ENCODE measurements at regions not wholly inside any gene's neighbourhood (a gene's known extent, or its start where the extent isn't known, plus 50 kb on each side); places are given as distances from the start of the nearest gene placed in this dataset.

DNA sequence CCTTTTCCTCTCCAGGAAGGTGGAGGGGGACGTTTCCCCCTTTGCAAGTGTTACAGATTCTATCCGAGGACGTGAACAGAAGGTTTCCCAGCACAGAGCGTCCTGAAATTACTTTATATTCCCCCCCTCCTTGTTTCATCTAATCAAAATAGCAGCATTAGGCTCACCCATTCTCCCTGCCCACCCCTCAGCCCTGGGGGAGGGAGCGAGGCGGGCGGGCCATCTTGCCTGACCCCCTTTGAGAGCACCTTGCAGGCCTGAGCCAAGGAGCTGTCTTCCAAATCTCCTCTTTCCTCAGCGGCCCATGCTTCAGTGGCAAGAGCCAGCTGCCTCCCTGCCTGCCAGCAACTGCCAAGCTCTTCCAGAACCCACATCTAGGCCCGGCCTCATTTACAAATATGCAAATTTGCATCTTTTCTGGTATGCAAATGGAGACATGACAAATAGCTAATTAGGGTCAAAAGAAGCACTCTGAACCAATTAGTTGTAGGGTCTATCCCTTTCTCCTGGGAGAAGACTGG is 69.1 kb upstream of the POU3F1 start:
- Histone ChIP-seq H3K4me1 (ENCODE audit: insufficient read depth, low read length, poor library complexity, severe bottlenecking) (no peaks in the 10 kb centered on the region), H3K79me2 (ENCODE audit: insufficient read depth, low read depth, low read length) (no peaks in the 10 kb centered on the region), H3K4me3 (ENCODE audit: low read depth, low read length, poor library complexity, severe bottlenecking) (no peak overlapping the region), H4K20me1 (ENCODE audit: insufficient read depth, low read length) (no peaks in the 10 kb centered on the region), H3K4me2 (ENCODE audit: low read length) (no peak overlapping the region), H3K9me3 (ENCODE audit: low read length) (no peaks in the 10 kb centered on the region), H2AFZ (ENCODE audit: low read length) (no peak overlapping the region), H3K9me2 (ENCODE audit: insufficient read depth, low read length) (no peaks in the 10 kb centered on the region), H3K27ac (ENCODE audit: low read depth, low read length, poor library complexity, severe bottlenecking) (no peak overlapping the region), H3K36me3 (ENCODE audit: insufficient read depth, low read length) (no peaks in the 10 kb centered on the region)
- intact Hi-C loops (cut with micrococcal nuclease; ENCODE audit: unreplicated experiment), result no loop called here
- no peak for DNase-seq (ENCODE audit: low spot score)
- ChIA-PET POLR2A (no interaction called here), CTCF (ENCODE audit: unreplicated experiment) (no interaction called here)
- BruUV-seq (replicated peaks), result no TSS peak
- no peak for TF ChIP-seq EZH2phosphoT487 (IDR thresholded peaks at IDR 0.05; ENCODE audit: borderline replicate concordance, low read depth, low read length)
- TF ChIP-seq, protein P1, sequence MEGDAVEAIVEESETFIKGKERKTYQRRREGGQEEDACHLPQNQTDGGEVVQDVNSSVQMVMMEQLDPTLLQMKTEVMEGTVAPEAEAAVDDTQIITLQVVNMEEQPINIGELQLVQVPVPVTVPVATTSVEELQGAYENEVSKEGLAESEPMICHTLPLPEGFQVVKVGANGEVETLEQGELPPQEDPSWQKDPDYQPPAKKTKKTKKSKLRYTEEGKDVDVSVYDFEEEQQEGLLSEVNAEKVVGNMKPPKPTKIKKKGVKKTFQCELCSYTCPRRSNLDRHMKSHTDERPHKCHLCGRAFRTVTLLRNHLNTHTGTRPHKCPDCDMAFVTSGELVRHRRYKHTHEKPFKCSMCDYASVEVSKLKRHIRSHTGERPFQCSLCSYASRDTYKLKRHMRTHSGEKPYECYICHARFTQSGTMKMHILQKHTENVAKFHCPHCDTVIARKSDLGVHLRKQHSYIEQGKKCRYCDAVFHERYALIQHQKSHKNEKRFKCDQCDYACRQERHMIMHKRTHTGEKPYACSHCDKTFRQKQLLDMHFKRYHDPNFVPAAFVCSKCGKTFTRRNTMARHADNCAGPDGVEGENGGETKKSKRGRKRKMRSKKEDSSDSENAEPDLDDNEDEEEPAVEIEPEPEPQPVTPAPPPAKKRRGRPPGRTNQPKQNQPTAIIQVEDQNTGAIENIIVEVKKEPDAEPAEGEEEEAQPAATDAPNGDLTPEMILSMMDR (conservative IDR thresholded peaks at IDR 0.05; ENCODE audit: low read length), result no peak

DNA sequence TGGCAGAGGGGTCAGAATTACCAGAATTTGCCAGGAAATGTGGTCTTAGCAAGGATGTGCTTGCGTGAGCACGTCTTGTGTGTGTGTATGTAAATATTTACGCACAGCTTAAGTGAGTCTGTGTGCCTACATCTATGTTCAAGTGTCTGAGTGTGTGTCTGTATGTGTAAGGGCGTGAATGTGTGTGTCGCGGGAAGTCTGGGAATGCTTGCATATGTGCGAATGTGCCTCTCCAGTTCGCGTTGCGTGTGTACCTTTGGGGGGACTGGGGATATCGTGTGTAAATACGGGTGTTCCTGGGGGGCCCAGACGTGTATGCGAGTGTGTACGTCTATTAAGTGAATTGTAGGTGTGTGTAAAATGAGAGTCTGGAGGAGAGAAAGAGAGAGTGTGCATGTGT is 68.6 kb upstream of the POU3F1 start:
- no peak overlapping the region for H3K4me3 ChIP-seq (ENCODE audit: low read depth, low read length, poor library complexity, severe bottlenecking)
- no TSS peak for BruUV-seq (replicated peaks)
- H3K9me3 ChIP-seq (ENCODE audit: low read length), result no peaks in the 10 kb centered on the region
- TF ChIP-seq, protein P1 (conservative IDR thresholded peaks at IDR 0.05; ENCODE audit: low read length), result no peak
- no peak for TF ChIP-seq EZH2phosphoT487 (IDR thresholded peaks at IDR 0.05; ENCODE audit: borderline replicate concordance, low read depth, low read length)
- H3K4me2 ChIP-seq (ENCODE audit: low read length), result no peak overlapping the region
- no peak for DNase-seq (ENCODE audit: low spot score)
- H4K20me1 ChIP-seq (ENCODE audit: insufficient read depth, low read length), result no peaks in the 10 kb centered on the region
- no peaks in the 10 kb centered on the region for H3K79me2 ChIP-seq (ENCODE audit: insufficient read depth, low read depth, low read length)
- POLR2A ChIA-PET, result no interaction called here
- no peak overlapping the region for H2AFZ ChIP-seq (ENCODE audit: low read length)
- intact Hi-C loops (cut with micrococcal nuclease; ENCODE audit: unreplicated experiment), result no loop called here
- H3K4me1 ChIP-seq (ENCODE audit: insufficient read depth, low read length, poor library complexity, severe bottlenecking), result no peaks in the 10 kb centered on the region
- H3K36me3 ChIP-seq (ENCODE audit: insufficient read depth, low read length), result no peaks in the 10 kb centered on the region
- no peak overlapping the region for H3K27ac ChIP-seq (ENCODE audit: low read depth, low read length, poor library complexity, severe bottlenecking)
- H3K9me2 ChIP-seq (ENCODE audit: insufficient read depth, low read length), result no peaks in the 10 kb centered on the region
- CTCF ChIA-PET (ENCODE audit: unreplicated experiment), result no interaction called here

DNA sequence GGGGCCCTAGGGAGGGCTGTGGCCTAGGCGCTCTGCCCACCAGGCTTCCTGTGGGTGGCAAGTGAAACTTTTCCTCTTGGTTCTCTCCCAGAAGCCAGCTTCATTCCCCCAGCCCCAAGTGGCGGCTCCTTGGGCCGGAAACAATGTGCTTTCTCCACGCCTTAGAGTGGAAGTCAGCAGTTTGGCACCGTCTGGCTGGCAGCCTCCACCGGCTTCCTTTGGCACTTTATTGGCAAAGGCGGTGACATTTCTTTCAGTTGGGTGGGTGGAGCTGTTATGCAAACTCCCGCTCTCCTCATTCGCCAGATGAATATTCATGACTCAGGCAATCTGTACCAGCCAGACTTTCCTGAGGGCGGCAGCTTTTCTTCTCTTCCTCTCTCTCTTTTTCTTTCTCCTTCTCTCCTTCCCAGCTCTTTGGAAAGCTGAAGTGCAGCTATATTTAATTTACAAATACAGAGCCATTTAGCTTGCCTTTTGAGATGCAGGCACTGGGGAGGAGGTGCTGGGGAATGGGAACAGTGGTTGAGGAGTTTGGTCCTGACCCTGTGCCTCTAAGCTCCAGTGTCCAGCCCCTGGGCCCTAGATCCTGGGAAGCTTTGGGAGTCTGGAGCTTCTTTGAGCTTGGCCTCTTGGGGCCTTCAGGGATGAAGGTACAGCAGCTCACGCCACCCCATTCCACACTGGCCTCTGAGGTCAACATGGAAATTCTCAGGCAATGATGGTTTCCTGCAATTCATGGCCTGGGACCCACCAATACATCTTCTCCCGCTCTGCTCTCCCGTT is 67.8 kb upstream of the POU3F1 start:
- no peaks in the 10 kb centered on the region for H4K20me1 ChIP-seq (ENCODE audit: insufficient read depth, low read length)
- no peak for DNase-seq (ENCODE audit: low spot score)
- no peak overlapping the region for H3K4me3 ChIP-seq (ENCODE audit: low read depth, low read length, poor library complexity, severe bottlenecking)
- no peak overlapping the region for H3K4me2 ChIP-seq (ENCODE audit: low read length)
- no peaks in the 10 kb centered on the region for H3K9me2 ChIP-seq (ENCODE audit: insufficient read depth, low read length)
- H3K36me3 ChIP-seq (ENCODE audit: insufficient read depth, low read length), result no peaks in the 10 kb centered on the region
- intact Hi-C loops (cut with micrococcal nuclease; ENCODE audit: unreplicated experiment), result no loop called here
- H3K9me3 ChIP-seq (ENCODE audit: low read length), result no peaks in the 10 kb centered on the region
- H2AFZ ChIP-seq (ENCODE audit: low read length), result no peak overlapping the region
- ChIA-PET POLR2A (no interaction called here), CTCF (ENCODE audit: unreplicated experiment) (no interaction called here)
- TF ChIP-seq EZH2phosphoT487 (IDR thresholded peaks at IDR 0.05; ENCODE audit: borderline replicate concordance, low read depth, low read length), result no peak
- TF ChIP-seq, protein P1 (conservative IDR thresholded peaks at IDR 0.05; ENCODE audit: low read length), result no peak
- no peaks in the 10 kb centered on the region for H3K79me2 ChIP-seq (ENCODE audit: insufficient read depth, low read depth, low read length)
- no peak overlapping the region for H3K27ac ChIP-seq (ENCODE audit: low read depth, low read length, poor library complexity, severe bottlenecking)
- no TSS peak for BruUV-seq (replicated peaks)
- H3K4me1 ChIP-seq (ENCODE audit: insufficient read depth, low read length, poor library complexity, severe bottlenecking), result no peaks in the 10 kb centered on the region
